ENCODE measurements at regions not wholly inside any gene's neighbourhood (a gene's known extent, or its start where the extent isn't known, plus 50 kb on each side); places are given as distances from the start of the nearest gene placed in this dataset.

DNA sequence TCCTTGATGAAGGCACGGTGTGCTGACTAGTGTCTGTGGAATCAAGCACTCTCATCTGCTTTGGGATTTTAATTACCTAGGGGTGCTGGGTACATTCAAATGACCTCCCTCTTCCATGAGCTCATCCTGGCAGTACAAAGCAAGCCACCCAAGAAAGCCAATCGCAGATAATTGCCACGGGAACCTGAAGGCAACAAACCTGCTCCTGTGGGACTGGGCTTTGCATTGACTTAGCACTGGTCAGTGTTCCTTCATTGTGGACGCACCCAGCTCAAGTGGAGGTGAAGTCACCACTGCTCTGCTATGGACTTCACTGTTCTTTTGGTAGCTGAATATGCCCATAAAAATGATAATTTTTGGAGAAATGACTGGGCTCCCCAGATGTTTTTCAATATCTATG, 261.6 kb upstream of the FERMT1 start:
- no peak for ATAC-seq
- no peak for TF ChIP-seq POLR2AphosphoS5 (IDR thresholded peaks at IDR 0.05; ENCODE audit: low read depth, low read length)
- TF ChIP-seq TCF7L2 (IDR thresholded peaks at IDR 0.05; ENCODE audit: low read depth, low read length), result no peak
- TF ChIP-seq REST (IDR thresholded peaks at IDR 0.05; ENCODE audit: insufficient read depth in 1 of 2, low read depth in 2 of 2, low read length in 1 of 2), result no peak
- TF ChIP-seq, protein P1, sequence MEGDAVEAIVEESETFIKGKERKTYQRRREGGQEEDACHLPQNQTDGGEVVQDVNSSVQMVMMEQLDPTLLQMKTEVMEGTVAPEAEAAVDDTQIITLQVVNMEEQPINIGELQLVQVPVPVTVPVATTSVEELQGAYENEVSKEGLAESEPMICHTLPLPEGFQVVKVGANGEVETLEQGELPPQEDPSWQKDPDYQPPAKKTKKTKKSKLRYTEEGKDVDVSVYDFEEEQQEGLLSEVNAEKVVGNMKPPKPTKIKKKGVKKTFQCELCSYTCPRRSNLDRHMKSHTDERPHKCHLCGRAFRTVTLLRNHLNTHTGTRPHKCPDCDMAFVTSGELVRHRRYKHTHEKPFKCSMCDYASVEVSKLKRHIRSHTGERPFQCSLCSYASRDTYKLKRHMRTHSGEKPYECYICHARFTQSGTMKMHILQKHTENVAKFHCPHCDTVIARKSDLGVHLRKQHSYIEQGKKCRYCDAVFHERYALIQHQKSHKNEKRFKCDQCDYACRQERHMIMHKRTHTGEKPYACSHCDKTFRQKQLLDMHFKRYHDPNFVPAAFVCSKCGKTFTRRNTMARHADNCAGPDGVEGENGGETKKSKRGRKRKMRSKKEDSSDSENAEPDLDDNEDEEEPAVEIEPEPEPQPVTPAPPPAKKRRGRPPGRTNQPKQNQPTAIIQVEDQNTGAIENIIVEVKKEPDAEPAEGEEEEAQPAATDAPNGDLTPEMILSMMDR (IDR thresholded peaks at IDR 0.05), result no peak
- no peak for TF ChIP-seq SIN3A (IDR thresholded peaks at IDR 0.05; ENCODE audit: borderline replicate concordance, insufficient read depth, low read depth, low read length)
- Histone ChIP-seq H3K4me1 (ENCODE audit: control insufficient read depth, insufficient read depth, low read length) (no peaks in the 10 kb centered on the region), H3K27me3 (ENCODE audit: control insufficient read depth, insufficient read depth, low read length) (no peaks in the 10 kb centered on the region), H3K4me3 (ENCODE audit: low read depth in 2 of 2, low read length in 2 of 2) (no peak overlapping the region), H3K36me3 (ENCODE audit: control insufficient read depth, insufficient read depth, low read length) (no peaks in the 10 kb centered on the region), H3K27ac (ENCODE audit: low read length) (no peak overlapping the region), H3K9me3 (ENCODE audit: control insufficient read depth, insufficient read depth, low read depth, low read length) (no peaks in the 10 kb centered on the region)
- CTCF ChIA-PET, result no interaction called here
- in situ Hi-C loops (cut with HindIII; ENCODE audit: low pct_unique_long_range_greater_than_20kb, low sequenced_read_pairs) (no loop called here), intact Hi-C loops (cut with micrococcal nuclease; ENCODE audit: unreplicated experiment) (no loop called here)
- BruUV-seq (replicated peaks), result no TSS peak
- no peak for DNase-seq (ENCODE audit: low read depth, low spot score)
- POLR2A ChIA-PET, result no interaction called here

DNA sequence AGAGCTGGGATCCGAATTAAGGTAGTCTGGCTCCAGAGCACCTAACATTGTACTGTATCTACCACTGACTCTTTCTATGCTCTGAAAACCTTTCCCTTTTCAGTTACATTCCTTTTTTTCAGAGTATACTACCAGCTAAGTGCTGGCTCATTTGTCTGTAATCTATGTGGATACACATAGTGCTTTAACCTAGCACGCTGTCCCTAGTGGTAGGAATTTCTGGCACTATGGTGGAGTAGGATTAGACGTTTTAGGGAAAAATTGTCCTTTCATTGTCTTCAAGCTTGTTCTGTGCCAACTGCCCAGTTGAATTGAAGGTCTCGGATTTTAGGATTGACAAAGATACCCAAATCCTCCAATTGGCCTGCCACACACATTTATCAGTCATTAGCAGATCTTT, 259.1 kb upstream of the FERMT1 start:
- H3K27me3 ChIP-seq (ENCODE audit: control insufficient read depth, insufficient read depth, low read length), result no peaks in the 10 kb centered on the region
- no peak for ATAC-seq
- no peaks in the 10 kb centered on the region for H3K9me3 ChIP-seq (ENCODE audit: control insufficient read depth, insufficient read depth, low read depth, low read length)
- intact Hi-C loops (cut with micrococcal nuclease; ENCODE audit: unreplicated experiment), result no loop called here
- in situ Hi-C loops (cut with HindIII; ENCODE audit: low pct_unique_long_range_greater_than_20kb, low sequenced_read_pairs), result no loop called here
- ChIA-PET CTCF (no interaction called here), POLR2A (no interaction called here)
- DNase-seq (ENCODE audit: low read depth, low spot score), result no peak
- no TSS peak for BruUV-seq (replicated peaks)
- H3K36me3 ChIP-seq (ENCODE audit: control insufficient read depth, insufficient read depth, low read length), result no peaks in the 10 kb centered on the region
- H3K4me3 ChIP-seq (ENCODE audit: low read depth in 2 of 2, low read length in 2 of 2), result no peak overlapping the region
- no peak for TF ChIP-seq POLR2AphosphoS5 (IDR thresholded peaks at IDR 0.05; ENCODE audit: low read depth, low read length)
- TF ChIP-seq SIN3A (IDR thresholded peaks at IDR 0.05; ENCODE audit: borderline replicate concordance, insufficient read depth, low read depth, low read length), result no peak
- no peaks in the 10 kb centered on the region for H3K4me1 ChIP-seq (ENCODE audit: control insufficient read depth, insufficient read depth, low read length)
- no peak overlapping the region for H3K27ac ChIP-seq (ENCODE audit: low read length)

DNA sequence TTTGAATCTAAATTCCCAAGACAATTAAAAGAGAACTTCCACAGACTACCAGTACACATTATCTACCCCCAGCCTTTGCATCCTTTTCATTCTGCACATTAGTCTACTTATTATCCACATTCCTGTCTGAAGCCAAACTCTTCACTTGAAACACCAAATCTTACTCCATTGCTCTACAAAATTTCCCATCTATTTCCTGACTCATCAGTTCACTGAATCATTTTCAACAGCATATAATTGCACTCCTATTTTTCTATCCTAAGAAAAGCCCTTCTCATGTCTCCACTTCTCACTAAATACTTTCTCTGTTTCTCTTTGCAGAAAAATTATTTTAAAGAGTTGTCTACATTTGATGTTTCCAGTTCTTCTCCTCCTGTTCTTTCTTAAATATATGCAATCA, 239.4 kb upstream of the FERMT1 start:
- no peaks in the 10 kb centered on the region for H3K4me1 ChIP-seq (ENCODE audit: control insufficient read depth, insufficient read depth, low read length)
- TF ChIP-seq POLR2AphosphoS5 (IDR thresholded peaks at IDR 0.05; ENCODE audit: low read depth, low read length), result no peak
- TF ChIP-seq TCF7L2 (IDR thresholded peaks at IDR 0.05; ENCODE audit: low read depth, low read length), result no peak
- TF ChIP-seq REST (IDR thresholded peaks at IDR 0.05; ENCODE audit: insufficient read depth in 1 of 2, low read depth in 2 of 2, low read length in 1 of 2), result no peak
- TF ChIP-seq, protein P1 (IDR thresholded peaks at IDR 0.05), result no peak
- TF ChIP-seq SIN3A (IDR thresholded peaks at IDR 0.05; ENCODE audit: borderline replicate concordance, insufficient read depth, low read depth, low read length), result no peak
- intact Hi-C loops (cut with micrococcal nuclease; ENCODE audit: unreplicated experiment), result no loop called here
- no peak for DNase-seq (ENCODE audit: low read depth, low spot score)
- BruUV-seq (replicated peaks), result no TSS peak
- no peak overlapping the region for H3K4me3 ChIP-seq (ENCODE audit: low read depth in 2 of 2, low read length in 2 of 2)
- H3K36me3 ChIP-seq (ENCODE audit: control insufficient read depth, insufficient read depth, low read length), result no peaks in the 10 kb centered on the region
- H3K9me3 ChIP-seq (ENCODE audit: control insufficient read depth, insufficient read depth, low read depth, low read length), result no peaks in the 10 kb centered on the region
- ChIA-PET POLR2A (no interaction called here), CTCF (no interaction called here)
- no peak for ATAC-seq
- no peaks in the 10 kb centered on the region for H3K27me3 ChIP-seq (ENCODE audit: control insufficient read depth, insufficient read depth, low read length)
- no peak overlapping the region for H3K27ac ChIP-seq (ENCODE audit: low read length)
- in situ Hi-C loops (cut with HindIII; ENCODE audit: low pct_unique_long_range_greater_than_20kb, low sequenced_read_pairs), result no loop called here
